ENCODE measurements at regions not wholly inside any gene's neighbourhood (a gene's known extent, or its start where the extent isn't known, plus 50 kb on each side); places are given as distances from the start of the nearest gene placed in this dataset.

DNA sequence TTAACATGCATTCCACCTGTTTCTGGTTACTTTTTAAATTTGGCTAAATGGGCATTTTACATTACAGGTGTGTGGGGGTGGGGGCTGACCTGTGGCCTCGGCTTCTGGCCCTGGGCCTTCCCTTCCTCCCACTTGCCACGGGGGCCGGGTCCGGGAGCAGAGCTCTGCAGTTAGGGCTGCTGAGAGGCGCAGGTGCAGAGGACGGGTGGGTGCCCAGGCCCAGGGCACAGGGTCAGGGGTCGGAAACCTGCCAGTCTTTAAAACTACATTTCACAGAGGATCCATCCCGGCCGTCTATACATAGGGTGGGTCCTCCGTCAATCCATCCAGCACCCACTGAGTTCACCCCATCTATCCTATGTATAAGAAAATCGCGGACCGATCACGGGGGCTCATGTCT lies 106.5 kb upstream of the INSIG1 start:
- no peak for TF ChIP-seq CTCF (conservative IDR thresholded peaks at IDR 0.05)
- no peak overlapping the region for H3K4me3 Mint-ChIP-seq

GRCh38 chr7:155191901-155192478 lies 105.7 kb upstream of the INSIG1 start:
- Mint-ChIP-seq H3K9me3 (peaks cover 5% of the 10 kb centered on the region), H3K36me3 (ENCODE audit: low read depth) (peaks cover 12% of the 10 kb centered on the region), H3K27me3 (ENCODE audit: low read depth) (peaks cover 18% of the 10 kb centered on the region), H3K4me3 (no peak overlapping the region), H3K27ac (ENCODE audit: unreplicated experiment) (peak overlapping the region; percentile 45), H3K4me1 (peaks cover 34% of the 10 kb centered on the region)
- no peak for DNase-seq (ENCODE audit: low read depth, low spot score)
- TF ChIP-seq CTCF (conservative IDR thresholded peaks at IDR 0.05) = no peak

More for the DNA sequence above, 106.5 kb upstream of the INSIG1 start:
- Mint-ChIP-seq H3K27me3 (ENCODE audit: low read depth) (peaks cover 18% of the 10 kb centered on the region), H3K9me3 (peaks cover 5% of the 10 kb centered on the region), H3K36me3 (ENCODE audit: low read depth) (peaks cover 9% of the 10 kb centered on the region), H3K4me1 (peaks cover 34% of the 10 kb centered on the region), H3K27ac (ENCODE audit: unreplicated experiment) (no peak overlapping the region)
- no peak for DNase-seq (ENCODE audit: low read depth, low spot score)

GRCh38 chr7:155192961-155193640 lies 104.6 kb upstream of the INSIG1 start:
- no peak for DNase-seq (ENCODE audit: low read depth, low spot score)

GRCh38 chr7:155193716-155194115 lies 104.0 kb upstream of the INSIG1 start:
- H3K9me3 Mint-ChIP-seq = peaks cover 8% of the 10 kb centered on the region
- H3K4me3 Mint-ChIP-seq = peak overlapping the region; percentile 31
- peaks cover 34% of the 10 kb centered on the region for H3K4me1 Mint-ChIP-seq
- H3K36me3 Mint-ChIP-seq (ENCODE audit: low read depth) = peaks cover 12% of the 10 kb centered on the region
- peaks cover 18% of the 10 kb centered on the region for H3K27me3 Mint-ChIP-seq (ENCODE audit: low read depth)
- no peak for TF ChIP-seq CTCF (conservative IDR thresholded peaks at IDR 0.05)
- no peak overlapping the region for H3K27ac Mint-ChIP-seq (ENCODE audit: unreplicated experiment)
- no peak for DNase-seq (ENCODE audit: low read depth, low spot score)

More at GRCh38 chr7:155192961-155193640, 104.6 kb upstream of the INSIG1 start:
- no peak overlapping the region for H3K27ac Mint-ChIP-seq (ENCODE audit: unreplicated experiment)
- H3K4me1 Mint-ChIP-seq = peaks cover 34% of the 10 kb centered on the region
- H3K27me3 Mint-ChIP-seq (ENCODE audit: low read depth) = peaks cover 18% of the 10 kb centered on the region
- H3K36me3 Mint-ChIP-seq (ENCODE audit: low read depth) = peaks cover 12% of the 10 kb centered on the region
- TF ChIP-seq CTCF (conservative IDR thresholded peaks at IDR 0.05) = no peak
- peaks cover 8% of the 10 kb centered on the region for H3K9me3 Mint-ChIP-seq
- H3K4me3 Mint-ChIP-seq = peak overlapping the region; percentile 55

DNA sequence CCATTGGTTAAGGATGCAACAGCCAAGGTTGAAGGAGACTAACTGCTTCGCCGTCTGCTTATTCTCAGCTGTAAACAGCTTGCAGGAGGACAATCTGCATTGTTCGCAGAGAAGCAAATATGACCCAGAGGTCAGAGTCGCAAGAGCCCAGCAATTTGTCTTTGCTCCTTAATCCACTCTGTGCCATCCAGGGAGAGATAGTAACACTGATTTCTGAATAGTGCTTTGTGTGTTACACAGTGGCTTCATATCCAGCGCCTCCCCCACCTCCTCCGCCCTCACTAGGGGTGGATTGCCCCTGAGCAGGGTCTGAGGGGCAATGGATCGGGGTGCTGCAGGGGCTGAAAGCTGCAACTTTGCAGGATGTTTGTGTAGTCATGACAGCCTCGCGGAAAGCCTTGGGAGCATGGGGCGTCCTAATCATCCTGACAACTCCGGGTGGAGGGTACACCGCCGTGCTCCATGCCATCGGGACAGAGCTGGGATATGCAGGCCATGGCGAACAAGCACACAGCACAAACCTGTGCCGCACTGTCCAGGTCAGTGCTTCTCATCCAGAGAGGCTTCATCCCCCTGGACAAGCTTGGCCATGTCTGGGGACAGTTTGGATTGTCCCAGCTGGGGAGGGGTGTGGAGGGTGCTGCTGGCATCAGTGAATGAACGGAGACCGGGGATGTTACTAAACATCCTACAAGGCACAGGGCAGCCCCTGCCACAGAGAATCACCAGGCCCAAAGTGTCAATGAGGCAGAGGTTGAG lies 103.1 kb upstream of the INSIG1 start:
- Mint-ChIP-seq H3K4me3 (no peak overlapping the region), H3K9me3 (peaks cover 8% of the 10 kb centered on the region), H3K27me3 (ENCODE audit: low read depth) (peaks cover 17% of the 10 kb centered on the region), H3K4me1 (peaks cover 34% of the 10 kb centered on the region), H3K27ac (ENCODE audit: unreplicated experiment) (peak overlapping the region; percentile 64), H3K36me3 (ENCODE audit: low read depth) (peaks cover 12% of the 10 kb centered on the region)
- DNase-seq (ENCODE audit: low read depth, low spot score) = peak; percentile 26
- TF ChIP-seq CTCF (conservative IDR thresholded peaks at IDR 0.05) = no peak

Data from neural crest cell (in vitro differentiated cells).